NCI-H1105 (cell line): ENCODE measurements at regions not wholly inside any gene's neighbourhood (a gene's known extent, or its start where the extent isn't known, plus 50 kb on each side); places are given as distances from the start of the nearest gene placed in this dataset.
"Not testable (repeated sequence)": the region's sequence is repeated elsewhere in the genome, so short reads cannot be mapped to it uniquely, and the experiment has no call there.

Source experiments
- DNase-seq: peaks from one replicate; lab custom pipeline; 2025; lab: John Stamatoyannopoulos, UW

DNA sequence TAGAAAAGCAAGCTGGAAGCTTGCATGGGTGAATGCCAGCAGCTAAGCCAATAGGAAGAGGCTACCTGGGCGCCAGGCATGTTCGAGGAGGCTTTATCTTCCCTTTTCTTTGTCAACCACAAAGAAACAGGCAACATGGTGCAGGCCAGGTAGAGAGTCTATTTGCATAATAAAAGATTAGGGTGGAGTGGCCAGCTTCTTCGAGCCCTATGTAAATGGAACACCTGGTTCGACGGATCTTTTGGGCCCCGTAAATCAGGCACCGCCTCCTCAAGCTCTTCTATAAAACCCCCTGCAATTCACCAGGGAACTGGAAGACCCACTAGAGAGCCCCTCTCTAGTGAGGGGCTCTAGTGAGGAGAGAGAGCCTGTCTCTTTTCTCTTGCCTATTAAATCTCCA lies 1106.2 kb upstream of the CELF2 start:
- no peak for DNase-seq

DNA sequence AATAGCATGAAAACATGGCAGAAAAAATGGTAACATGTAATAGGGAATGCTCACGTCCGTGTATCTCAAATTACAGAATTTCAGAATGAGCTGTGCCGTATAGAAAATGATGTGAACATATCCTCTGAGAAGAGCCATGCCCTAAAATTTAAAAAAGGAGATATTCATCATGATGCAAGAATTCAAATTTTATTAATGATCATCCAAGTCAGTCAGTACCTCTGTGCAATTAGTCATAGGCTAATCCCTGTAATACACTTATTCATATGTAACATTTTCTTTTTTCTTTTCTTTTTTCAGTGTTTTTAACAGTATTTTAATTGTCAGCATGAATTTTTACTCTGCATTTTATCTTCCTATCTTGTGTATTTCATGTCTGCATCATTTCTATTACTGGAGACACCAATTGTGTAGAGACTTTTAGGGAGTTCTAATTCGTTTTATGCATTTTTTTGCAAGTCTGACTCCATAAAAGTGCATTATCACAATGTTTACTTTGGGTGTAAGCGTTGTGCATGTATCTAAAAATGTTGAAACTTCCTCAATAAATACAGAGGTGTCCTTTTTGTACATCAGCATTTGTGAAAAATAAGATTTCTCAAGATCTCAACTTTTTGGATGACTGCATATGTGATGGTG lies 1103.7 kb upstream of the CELF2 start:
- no peak for DNase-seq

DNA sequence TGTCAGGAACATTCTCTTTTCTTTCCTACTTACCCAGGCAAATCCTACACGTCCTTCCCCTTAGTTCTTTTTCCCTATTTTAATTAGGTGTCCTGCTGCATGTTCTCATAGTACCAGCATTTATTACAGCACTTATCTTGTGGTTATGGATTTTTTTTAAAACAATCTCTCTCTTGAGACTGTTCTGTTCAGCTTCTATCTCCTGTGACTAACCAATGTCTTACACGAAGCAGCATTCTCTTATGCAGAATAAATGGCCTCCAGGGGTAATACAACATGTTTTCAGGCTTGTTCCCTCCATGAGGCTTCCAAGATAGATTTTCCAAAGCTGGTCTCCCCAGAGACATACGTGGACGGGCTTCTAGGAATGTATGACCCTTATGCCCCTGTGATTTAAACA lies 1096.1 kb upstream of the CELF2 start:
- no peak for DNase-seq

DNA sequence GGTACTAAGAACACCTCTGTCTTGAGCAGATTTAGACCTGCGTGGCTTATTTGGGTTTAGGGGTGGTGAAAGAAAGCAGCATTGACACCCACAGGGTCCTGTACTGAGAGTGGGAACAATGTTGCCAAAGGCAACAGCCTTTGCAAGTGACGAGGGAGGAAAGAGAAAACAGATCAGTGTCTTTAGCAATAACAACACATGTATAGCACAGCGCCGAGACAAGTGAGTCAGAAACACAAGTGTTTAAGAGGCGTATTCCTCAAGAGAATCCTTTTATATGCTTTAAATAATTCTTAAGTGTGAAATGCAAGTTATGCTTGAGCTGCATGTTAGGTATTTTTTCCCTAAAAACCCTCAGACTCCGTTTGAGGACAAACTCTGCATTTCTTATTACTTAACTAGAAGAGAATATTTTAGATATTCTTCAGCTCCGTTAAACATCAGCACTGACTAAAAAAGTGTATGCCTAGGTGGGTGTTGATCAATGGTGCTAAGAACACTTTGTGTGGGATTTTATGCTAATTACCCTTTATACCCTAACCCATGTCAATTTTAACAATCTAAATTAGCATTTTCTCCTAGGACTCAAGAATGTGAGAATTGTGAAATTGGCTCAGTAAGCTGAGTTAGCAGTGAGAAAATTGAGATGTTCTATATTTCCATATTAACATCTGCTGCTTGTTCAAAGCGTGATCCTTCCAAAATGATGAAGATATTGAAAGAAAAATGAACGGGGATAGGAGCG lies 1095.4 kb upstream of the CELF2 start:
- no peak for DNase-seq

GRCh38 chr10:9926003-9926402 lies 1091.7 kb upstream of the CELF2 start:
- DNase-seq: no peak

DNA sequence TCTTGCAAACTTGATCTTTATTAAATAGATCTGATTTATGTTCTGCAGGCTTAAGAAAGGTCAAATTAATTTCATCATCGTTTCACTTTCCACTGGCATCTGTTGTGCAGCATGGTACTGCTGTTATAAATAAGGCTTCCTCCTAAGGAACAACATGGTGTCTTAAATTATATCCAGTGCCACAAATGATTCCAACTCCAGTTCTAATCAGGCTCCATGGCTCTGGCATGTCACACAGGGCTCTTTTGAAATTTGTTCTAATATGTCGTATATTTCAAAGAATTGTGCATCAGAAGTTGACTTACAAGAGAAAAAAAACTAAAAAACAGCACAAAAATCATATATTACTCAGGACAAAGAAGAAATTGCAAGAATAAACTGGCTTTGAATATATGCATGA lies 1090.8 kb upstream of the CELF2 start:
- no peak for DNase-seq

- no peak for DNase-seq
These were observed 1078.0 kb upstream of the CELF2 start for GRCh38 chr10:9939716-9940115.

- no peak for DNase-seq
These were observed 1073.0 kb upstream of the CELF2 start for GRCh38 chr10:9944690-9945089.

GRCh38 chr10:9950070-9950469 lies 1067.6 kb upstream of the CELF2 start:
- DNase-seq: no peak

GRCh38 chr10:9951481-9952257 lies 1066.0 kb upstream of the CELF2 start:
- no peak for DNase-seq

- no peak for DNase-seq
These were observed 1060.3 kb upstream of the CELF2 start for GRCh38 chr10:9957351-9957750.

DNA sequence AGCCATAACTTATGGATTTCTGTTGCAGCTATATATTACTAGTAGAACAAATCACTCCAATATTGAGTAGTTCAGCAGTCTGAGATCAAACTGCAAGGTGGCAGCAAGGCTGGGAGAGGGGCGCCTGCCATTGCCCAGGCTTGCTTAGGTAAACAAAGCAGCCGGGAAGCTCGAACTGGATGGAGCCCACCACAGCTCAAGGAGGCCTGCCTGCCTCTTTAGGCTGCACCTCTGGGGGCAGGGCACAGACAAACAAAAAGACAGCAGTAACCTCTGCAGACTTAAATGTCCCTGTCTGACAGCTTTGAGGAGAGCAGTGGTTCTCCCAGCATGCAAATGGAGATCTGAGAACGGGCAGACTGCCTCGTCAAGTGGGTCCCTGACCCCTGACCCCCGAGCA lies 1059.8 kb upstream of the CELF2 start:
- not testable (repeated sequence) for DNase-seq

DNA sequence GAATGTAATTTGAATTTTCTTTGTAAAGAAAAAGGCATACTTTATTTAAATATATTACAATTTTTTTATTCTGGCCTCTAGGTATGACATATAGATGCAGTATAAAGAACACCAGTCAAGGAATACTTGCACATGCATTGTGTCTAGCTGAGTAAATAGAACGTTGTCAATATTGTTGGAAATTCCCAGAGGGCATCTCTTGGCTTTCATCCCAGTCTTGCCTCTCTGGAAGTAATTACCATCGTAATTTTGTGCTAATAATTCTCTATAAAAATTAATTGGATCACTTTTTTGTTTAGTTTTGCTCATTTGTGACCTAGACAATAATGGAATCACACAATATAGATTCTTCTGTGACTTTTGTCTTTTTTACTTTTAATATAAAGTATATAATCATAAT lies 1052.3 kb upstream of the CELF2 start:
- DNase-seq: no peak

- DNase-seq: no peak
These were observed 1030.9 kb upstream of the CELF2 start for GRCh38 chr10:9986786-9987185.

GRCh38 chr10:9987197-9987596 lies 1030.5 kb upstream of the CELF2 start:
- DNase-seq: no peak

DNA sequence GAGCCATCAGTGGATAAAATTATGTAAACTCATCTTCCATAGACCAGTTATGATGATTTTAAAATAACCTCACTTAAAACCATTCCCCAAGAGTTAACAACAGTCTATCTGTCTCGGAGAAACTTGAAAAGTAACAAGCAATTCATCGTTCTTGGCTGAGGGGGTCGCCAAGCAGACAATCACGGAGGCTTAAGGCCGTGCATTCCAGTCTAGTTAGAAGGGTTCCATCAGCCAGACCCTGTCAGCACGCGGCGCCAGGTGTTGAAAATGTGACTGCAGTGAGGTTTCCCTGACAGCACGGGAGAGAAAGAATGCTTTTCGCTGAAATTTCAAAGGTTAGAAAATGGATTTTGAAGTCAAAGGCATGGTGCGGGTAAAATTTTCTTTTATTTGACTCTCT lies 1025.0 kb upstream of the CELF2 start:
- DNase-seq: no peak

- no peak for DNase-seq
These were observed 1023.5 kb upstream of the CELF2 start for GRCh38 chr10:9994131-9994530.

GRCh38 chr10:9999627-10000026 lies 1018.0 kb upstream of the CELF2 start:
- DNase-seq: no peak

DNA sequence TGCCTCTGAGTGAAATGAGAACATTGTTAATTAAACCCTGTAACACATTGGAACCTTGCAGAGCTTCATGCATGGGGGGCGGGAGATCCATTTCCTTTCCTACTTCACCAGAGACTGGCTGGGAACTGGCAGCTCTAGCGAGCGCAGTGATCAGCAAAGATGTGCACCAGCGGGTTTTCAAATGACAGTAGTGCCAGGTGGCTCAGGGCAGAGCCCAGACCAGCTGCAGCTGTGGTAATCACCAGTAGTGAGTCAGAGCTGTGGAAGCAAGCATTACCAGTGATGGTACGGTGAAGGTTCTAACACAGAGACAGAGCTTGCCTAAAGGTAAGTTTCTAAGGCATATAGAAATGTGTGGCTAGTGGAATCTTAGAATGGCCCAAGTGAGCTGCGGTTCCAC lies 1009.7 kb upstream of the CELF2 start:
- DNase-seq: no peak

DNA sequence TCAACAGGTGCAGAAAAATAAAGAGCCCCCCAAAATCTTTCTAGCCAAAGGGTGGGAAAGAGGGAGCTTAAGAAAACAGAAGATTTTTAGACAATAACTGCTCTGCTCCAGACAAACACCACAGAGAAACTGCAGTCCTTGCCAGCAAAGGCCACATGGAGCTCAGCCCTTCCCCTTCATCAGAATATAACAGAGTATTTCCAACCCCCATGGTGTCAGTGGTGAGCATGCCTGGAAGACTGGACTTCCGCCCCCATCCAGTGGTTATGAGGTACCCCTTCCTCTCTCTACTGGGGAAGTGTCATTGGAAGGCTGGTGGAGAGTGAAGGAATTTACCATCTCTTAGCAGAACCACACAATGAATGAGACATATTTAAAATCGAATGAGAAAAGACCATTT lies 1007.3 kb upstream of the CELF2 start:
- DNase-seq: no peak

DNA sequence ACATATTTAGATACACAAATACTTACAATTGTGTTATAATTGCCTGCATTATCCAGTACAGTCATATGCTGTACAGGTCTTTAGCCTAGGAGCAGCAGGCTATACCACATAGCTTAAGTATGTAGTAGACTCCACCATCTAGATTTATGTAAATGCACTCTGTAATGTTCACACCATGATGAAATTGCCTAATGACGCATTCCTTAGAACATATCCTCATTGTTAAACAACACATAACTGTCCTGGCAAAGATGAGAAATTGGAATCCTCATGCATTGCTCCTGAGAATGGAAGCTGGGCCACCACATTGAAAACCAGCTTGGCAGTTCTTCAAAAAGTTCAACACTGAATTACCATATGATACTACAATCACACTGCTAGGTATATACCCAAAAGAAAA lies 1002.8 kb upstream of the CELF2 start:
- DNase-seq: no peak

DNA sequence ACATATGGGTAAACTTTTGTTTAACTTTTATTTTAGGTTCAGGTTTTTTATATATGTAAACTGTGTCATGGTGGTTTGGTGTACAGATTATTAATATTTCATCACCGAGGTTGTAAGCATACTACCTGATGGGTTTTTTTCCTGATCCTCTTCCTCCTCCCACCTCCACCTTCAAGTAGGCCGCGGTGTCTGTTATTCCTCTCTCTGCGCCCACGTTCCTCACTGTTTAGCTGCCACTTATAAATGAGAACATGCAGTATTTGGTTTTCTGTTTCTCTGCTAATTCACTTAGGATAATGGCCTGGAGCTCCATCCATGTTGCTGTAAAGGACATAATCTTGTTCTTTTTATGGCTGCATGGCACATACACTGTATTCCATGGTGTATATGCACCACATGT lies 1000.0 kb upstream of the CELF2 start:
- no peak for DNase-seq

DNA sequence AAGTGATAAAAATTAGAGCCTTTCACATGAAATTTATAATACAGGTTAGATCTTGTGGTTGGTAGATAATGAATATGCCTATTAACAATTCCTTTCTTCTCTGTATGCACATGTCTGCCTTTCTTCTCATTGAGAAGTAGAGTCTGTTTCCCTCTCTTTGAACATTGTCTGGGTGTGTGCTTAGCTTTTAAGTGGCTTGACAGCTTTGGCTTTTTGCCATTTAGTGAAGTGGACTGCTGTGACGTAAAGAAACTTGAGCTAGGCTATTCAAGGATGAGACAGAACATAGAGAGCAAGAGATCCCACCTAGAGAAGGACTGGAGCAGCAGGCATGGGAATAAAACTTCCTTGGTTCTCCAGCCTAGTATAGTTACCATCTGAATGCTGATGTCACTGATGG lies 996.7 kb upstream of the CELF2 start:
- DNase-seq: no peak
